H9 (cell line): ENCODE measurements at regions not wholly inside any gene's neighbourhood (a gene's known extent, or its start where the extent isn't known, plus 50 kb on each side); places are given as distances from the start of the nearest gene placed in this dataset.

ENCODE experiments used
- DNase-seq: peaks from one replicate; pipeline ENCODE4 v3.0.0-alpha.2; 2017
- H2AFZ ChIP-seq: one replicate; pipeline ENCODE4 v1.6.1; 2013; ENCODE audit warnings: mild to moderate bottlenecking, low read length, control low read depth, moderate library complexity
- H2AK5ac ChIP-seq: 2 replicates; pipeline ENCODE4 v1.6.1; 2013; ENCODE audit warnings: low read length, control low read depth, mixed read lengths; ENCODE audit not compliant: insufficient read length
- H2BK120ac ChIP-seq: one replicate; pipeline ENCODE4 v1.6.1; 2013; ENCODE audit warnings: low read depth, mild to moderate bottlenecking, low read length, control low read depth, inconsistent platforms; ENCODE audit not compliant: poor library complexity, severe bottlenecking
- H2BK12ac ChIP-seq: 2 replicates; pipeline ENCODE4 v1.6.1; 2013; ENCODE audit warnings: low read length, control low read depth, mixed read lengths, low read depth; ENCODE audit not compliant: insufficient read length
- H2BK15ac ChIP-seq: 2 replicates; pipeline ENCODE4 v1.6.1; 2013; ENCODE audit warnings: low read depth, low read length, control low read depth
- H2BK20ac ChIP-seq: one replicate; pipeline ENCODE4 v1.6.1; 2013; ENCODE audit warnings: low read depth, mild to moderate bottlenecking, low read length, control low read depth, inconsistent platforms; ENCODE audit not compliant: poor library complexity, severe bottlenecking
- H2BK5ac ChIP-seq: 2 replicates; pipeline ENCODE4 v1.6.1; 2013; ENCODE audit warnings: low read length, control low read depth, mixed read lengths; ENCODE audit not compliant: insufficient read length
- H3K14ac ChIP-seq: 2 replicates; pipeline ENCODE4 v1.6.1; 2013; ENCODE audit warnings: low read length, control low read depth; ENCODE audit not compliant: insufficient read depth
- H3K18ac ChIP-seq: 2 replicates; pipeline ENCODE4 v1.6.1; 2013; ENCODE audit warnings: low read depth, mild to moderate bottlenecking, mixed read lengths, low read length, control low read depth; ENCODE audit not compliant: insufficient read length
- H3K23ac ChIP-seq: 2 replicates; pipeline ENCODE4 v1.6.1; 2013; ENCODE audit warnings: low read length, control low read depth, mixed read lengths, low read depth; ENCODE audit not compliant: insufficient read length
- H3K23me2 ChIP-seq: 2 replicates; pipeline ENCODE4 v1.6.1; 2013; ENCODE audit warnings: low read depth, mild to moderate bottlenecking, mixed read lengths, low read length, control low read depth; ENCODE audit not compliant: insufficient read length, poor library complexity, severe bottlenecking
- H3K27ac ChIP-seq: 2 replicates; pipeline ENCODE4 v1.5.1; 2013; ENCODE audit warnings: low read length, control low read depth, mixed read lengths, low read depth; ENCODE audit not compliant: insufficient read length
- H3K27me3 ChIP-seq: 2 replicates; pipeline ENCODE4 v1.6.1; 2013; ENCODE audit warnings: low read length, control low read depth, inconsistent platforms; ENCODE audit not compliant: insufficient read depth
- H3K4ac ChIP-seq: 2 replicates; pipeline ENCODE4 v1.6.1; 2013; ENCODE audit warnings: low read depth, mild to moderate bottlenecking, control low read depth, inconsistent platforms, low read length, moderate library complexity
- H3K4me1 ChIP-seq: 2 replicates; pipeline ENCODE4 v1.6.1; 2013; ENCODE audit warnings: low read length, control low read depth, inconsistent platforms; ENCODE audit not compliant: insufficient read depth
- H3K4me2 ChIP-seq: 2 replicates; pipeline ENCODE4 v1.6.1; 2013; ENCODE audit warnings: low read length, control low read depth, mixed read lengths; ENCODE audit not compliant: insufficient read length, insufficient read depth
- H3K56ac ChIP-seq: 2 replicates; pipeline ENCODE4 v1.6.1; 2013; ENCODE audit warnings: low read depth, mild to moderate bottlenecking, mixed read lengths, low read length, control low read depth; ENCODE audit not compliant: insufficient read length
- H3K79me1 ChIP-seq: 2 replicates; pipeline ENCODE4 v1.6.1; 2013; ENCODE audit warnings: low read depth, mild to moderate bottlenecking, moderate library complexity, low read length, control low read depth, inconsistent platforms; ENCODE audit not compliant: insufficient read depth, poor library complexity, severe bottlenecking
- H3K79me2 ChIP-seq: 2 replicates; pipeline ENCODE4 v1.6.1; 2013; ENCODE audit warnings: low read length, control low read depth, inconsistent platforms; ENCODE audit not compliant: insufficient read depth
- H3K9ac ChIP-seq: 2 replicates; pipeline ENCODE4 v1.6.1; 2013; ENCODE audit warnings: low read length, control low read depth, mixed read lengths; ENCODE audit not compliant: insufficient read length; ENCODE audit errors: extremely low read depth
- H3K9me3 ChIP-seq: one replicate; pipeline ENCODE4 v1.6.1; 2013; ENCODE audit warnings: low read depth, low read length, inconsistent platforms; ENCODE audit not compliant: control insufficient read depth
- H3T11ph ChIP-seq: one replicate; pipeline ENCODE4 v1.6.1; 2013; ENCODE audit warnings: mild to moderate bottlenecking, low read length, control low read depth, inconsistent platforms
- H4K20me1 ChIP-seq: one replicate; pipeline ENCODE4 v1.6.1; 2013; ENCODE audit not compliant: control insufficient read depth, insufficient read length, insufficient read depth
- H4K5ac ChIP-seq: 2 replicates; pipeline ENCODE4 v1.6.1; 2013; ENCODE audit warnings: low read depth, mild to moderate bottlenecking, mixed read lengths, low read length, control low read depth; ENCODE audit not compliant: insufficient read length
- H4K8ac ChIP-seq: replicated peaks from 2 replicates; pipeline ENCODE4 v1.6.1; 2013; ENCODE audit warnings: low read length, control low read depth, mixed read lengths, low read depth; ENCODE audit not compliant: insufficient read length
- H4K91ac ChIP-seq: 2 replicates; pipeline ENCODE4 v1.6.1; 2013; ENCODE audit warnings: low read depth, mild to moderate bottlenecking, moderate library complexity, mixed read lengths, low read length, control low read depth; ENCODE audit not compliant: insufficient read length
- H3K27ac Mint-ChIP-seq, 3 experiments: 2 replicates in 2 of 3; 3 replicates in 1 of 3; pipeline ENCODE4 v1.8.0; 2020 to 2021; ENCODE audit warnings: mixed read lengths in 3 of 3, mild to moderate bottlenecking in 1 of 3, moderate library complexity in 1 of 3
- H3K27me3 Mint-ChIP-seq: 2 replicates; pipeline ENCODE4 v1.8.0; 2021; ENCODE audit warnings: low read depth, mild to moderate bottlenecking, moderate library complexity, mixed read lengths
- H3K36me3 Mint-ChIP-seq, 3 experiments: 2 replicates in 2 of 3; 3 replicates in 1 of 3; pipeline ENCODE4 v1.8.0; 2020 to 2021; ENCODE audit warnings: low read depth in 3 of 3, mixed read lengths in 3 of 3; ENCODE audit not compliant: insufficient read depth in 1 of 3
- H3K4me1 Mint-ChIP-seq, 2 experiments: 2 replicates each; pipeline ENCODE4 v1.8.0; 2020; ENCODE audit warnings: mixed read lengths in 2 of 2
- H3K4me3 Mint-ChIP-seq, 2 experiments: 2 replicates in 1 of 2; 3 replicates in 1 of 2; pipeline ENCODE4 v1.8.0; 2020 to 2021; ENCODE audit warnings: mild to moderate bottlenecking in 2 of 2, mixed read lengths in 2 of 2, moderate library complexity in 1 of 2
- H3K9me3 Mint-ChIP-seq, 2 experiments: 2 replicates in 1 of 2; 3 replicates in 1 of 2; pipeline ENCODE4 v1.8.0; 2020; ENCODE audit warnings: mild to moderate bottlenecking in 2 of 2, mixed read lengths in 2 of 2, moderate library complexity in 1 of 2
- WGBS: extraction: QIAGEN DNeasy Blood & Tissue Kit; methylation state at CpG from one replicate; pipeline ENCODE4 v1.1.7; 2013; ENCODE audit warnings: missing lambda C conversion rate, low lambda C conversion rate, mixed read lengths; ENCODE audit not compliant: insufficient read length; ENCODE audit errors: extremely low coverage; 5-methylcytosine and 5-hydroxymethylcytosine counted together
- TF ChIP-seq, protein P1 (sequence below): fragments of 200-600 bp; sonication (generic); conservative IDR thresholded peaks from 3 replicates; pipeline ENCODE4 v1.8.0; 2021; ENCODE audit warnings: antibody characterized with exemption, mild to moderate bottlenecking

DNA sequence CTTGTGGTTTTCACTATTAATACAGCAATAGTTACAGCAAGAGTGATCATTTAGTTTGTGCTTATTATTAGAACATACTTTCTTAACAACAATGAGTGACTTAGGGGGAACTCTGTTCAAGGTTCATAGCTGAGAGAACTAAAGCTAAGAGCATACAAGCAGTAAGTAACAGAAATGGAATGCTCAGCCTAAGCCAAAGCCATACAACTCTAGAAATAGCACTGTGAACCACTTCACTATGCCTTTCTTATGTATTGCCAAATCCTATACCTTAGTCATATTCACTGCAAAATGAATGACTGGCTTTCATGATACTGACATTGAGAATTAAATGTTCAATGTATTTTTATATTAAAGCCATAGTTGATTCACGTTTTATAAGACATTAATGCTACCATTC, 599.7 kb upstream of the SLITRK1 start:
- Mint-ChIP-seq H3K36me3 (no peaks in the 10 kb centered on the region), H3K4me1 (no peaks in the 10 kb centered on the region; a peak in 1 of 4 replicates), H3K27ac (no peak overlapping the region), H3K27me3 (no peaks in the 10 kb centered on the region), H3K4me3 (no peak overlapping the region), H3K9me3 (no peaks in the 10 kb centered on the region)
- TF ChIP-seq, protein P1, sequence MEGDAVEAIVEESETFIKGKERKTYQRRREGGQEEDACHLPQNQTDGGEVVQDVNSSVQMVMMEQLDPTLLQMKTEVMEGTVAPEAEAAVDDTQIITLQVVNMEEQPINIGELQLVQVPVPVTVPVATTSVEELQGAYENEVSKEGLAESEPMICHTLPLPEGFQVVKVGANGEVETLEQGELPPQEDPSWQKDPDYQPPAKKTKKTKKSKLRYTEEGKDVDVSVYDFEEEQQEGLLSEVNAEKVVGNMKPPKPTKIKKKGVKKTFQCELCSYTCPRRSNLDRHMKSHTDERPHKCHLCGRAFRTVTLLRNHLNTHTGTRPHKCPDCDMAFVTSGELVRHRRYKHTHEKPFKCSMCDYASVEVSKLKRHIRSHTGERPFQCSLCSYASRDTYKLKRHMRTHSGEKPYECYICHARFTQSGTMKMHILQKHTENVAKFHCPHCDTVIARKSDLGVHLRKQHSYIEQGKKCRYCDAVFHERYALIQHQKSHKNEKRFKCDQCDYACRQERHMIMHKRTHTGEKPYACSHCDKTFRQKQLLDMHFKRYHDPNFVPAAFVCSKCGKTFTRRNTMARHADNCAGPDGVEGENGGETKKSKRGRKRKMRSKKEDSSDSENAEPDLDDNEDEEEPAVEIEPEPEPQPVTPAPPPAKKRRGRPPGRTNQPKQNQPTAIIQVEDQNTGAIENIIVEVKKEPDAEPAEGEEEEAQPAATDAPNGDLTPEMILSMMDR, result no peak
- no CpG with 5 or more reads among the region's 1 CpG for WGBS
- Histone ChIP-seq H4K20me1 (no peaks in the 10 kb centered on the region), H4K5ac (no peak overlapping the region), H2AK5ac (no peak overlapping the region), H3K4ac (no peak overlapping the region), H3K23ac (no peak overlapping the region), H3K9me3 (no peaks in the 10 kb centered on the region), H3K4me2 (no peak overlapping the region), H3K79me2 (no peaks in the 10 kb centered on the region), H3K18ac (no peak overlapping the region), H3K23me2 (no peaks in the 10 kb centered on the region), H3K56ac (no peak overlapping the region), H2BK12ac (no peak overlapping the region), H2AFZ (no peak overlapping the region), H2BK120ac (no peak overlapping the region), H3K9ac (no peak overlapping the region), H4K8ac (no peak overlapping the region), H3K27me3 (no peaks in the 10 kb centered on the region), H3K27ac (no peak overlapping the region), H2BK20ac (no peak overlapping the region), H2BK5ac (no peak overlapping the region), H3K4me1 (no peaks in the 10 kb centered on the region), H3K79me1 (no peaks in the 10 kb centered on the region), H2BK15ac (no peak overlapping the region), H4K91ac (no peak overlapping the region), H3T11ph (no peak overlapping the region), H3K14ac (no peak overlapping the region)
- no peak for DNase-seq
